H7 (cell line): ENCODE measurements at regions not wholly inside any gene's neighbourhood (a gene's known extent, or its start where the extent isn't known, plus 50 kb on each side); places are given as distances from the start of the nearest gene placed in this dataset.

ENCODE experiments used
- DNase-seq: peaks from one replicate; pipeline ENCODE4 v3.0.0; 2012
- H3K27me3 ChIP-seq: 2 replicates; pipeline ENCODE4 v1.6.0; 2011; ENCODE audit warnings: mild to moderate bottlenecking, low read length; ENCODE audit not compliant: control insufficient read depth, insufficient read depth
- H3K36me3 ChIP-seq: replicated peaks from 2 replicates; pipeline ENCODE4 v1.5.1; 2011; ENCODE audit warnings: low read length; ENCODE audit not compliant: control insufficient read depth, insufficient read depth
- H3K4me3 ChIP-seq: 2 replicates; pipeline ENCODE4 v1.5.1; 2011; ENCODE audit warnings: low read depth, mild to moderate bottlenecking, control low read depth, low read length, moderate library complexity; ENCODE audit not compliant: insufficient read depth

GRCh38 chr3:117411971-117412370, 702.4 kb downstream of the TUSC7 start:
- no peaks in the 10 kb centered on the region for H3K36me3 ChIP-seq
- no peaks in the 10 kb centered on the region for H3K27me3 ChIP-seq
- no peak overlapping the region for H3K4me3 ChIP-seq
- DNase-seq, result no peak

- H3K4me3 ChIP-seq, result no peak overlapping the region
- no peaks in the 10 kb centered on the region for H3K36me3 ChIP-seq
- H3K27me3 ChIP-seq, result no peaks in the 10 kb centered on the region
- no peak for DNase-seq
Observed at GRCh38 chr3:117417411-117417810, 707.8 kb downstream of the TUSC7 start.

GRCh38 chr3:117427081-117427480, 717.5 kb downstream of the TUSC7 start:
- no peaks in the 10 kb centered on the region for H3K36me3 ChIP-seq
- DNase-seq, result no peak
- no peaks in the 10 kb centered on the region for H3K27me3 ChIP-seq
- H3K4me3 ChIP-seq, result no peak overlapping the region

GRCh38 chr3:117433427-117433826, 723.8 kb downstream of the TUSC7 start:
- no peak for DNase-seq

GRCh38 chr3:117434661-117435412, 725.3 kb downstream of the TUSC7 start:
- no peaks in the 10 kb centered on the region for H3K27me3 ChIP-seq
- DNase-seq, result no peak
- H3K36me3 ChIP-seq, result no peaks in the 10 kb centered on the region
- H3K4me3 ChIP-seq, result no peak overlapping the region

More at GRCh38 chr3:117433427-117433826, 723.8 kb downstream of the TUSC7 start:
- H3K4me3 ChIP-seq, result no peak overlapping the region
- H3K36me3 ChIP-seq, result no peaks in the 10 kb centered on the region
- no peaks in the 10 kb centered on the region for H3K27me3 ChIP-seq

- Histone ChIP-seq H3K27me3 (no peaks in the 10 kb centered on the region), H3K4me3 (no peak overlapping the region), H3K36me3 (no peaks in the 10 kb centered on the region)
- no peak for DNase-seq
Observed at GRCh38 chr3:117435506-117435905, 725.9 kb downstream of the TUSC7 start.

GRCh38 chr3:117439812-117440211, 730.2 kb downstream of the TUSC7 start:
- DNase-seq, result peak; percentile 18
- Histone ChIP-seq H3K36me3 (no peaks in the 10 kb centered on the region), H3K27me3 (no peaks in the 10 kb centered on the region), H3K4me3 (no peak overlapping the region)

GRCh38 chr3:117441851-117442250, 732.3 kb downstream of the TUSC7 start:
- no peak for DNase-seq
- Histone ChIP-seq H3K4me3 (no peak overlapping the region), H3K36me3 (no peaks in the 10 kb centered on the region), H3K27me3 (no peaks in the 10 kb centered on the region)

- no peaks in the 10 kb centered on the region for H3K27me3 ChIP-seq
- no peaks in the 10 kb centered on the region for H3K36me3 ChIP-seq
- no peak overlapping the region for H3K4me3 ChIP-seq
- DNase-seq, result no peak
Observed at GRCh38 chr3:117442566-117442965, 733.0 kb downstream of the TUSC7 start.

GRCh38 chr3:117443014-117443413, 733.4 kb downstream of the TUSC7 start:
- DNase-seq, result no peak
- no peaks in the 10 kb centered on the region for H3K27me3 ChIP-seq
- no peaks in the 10 kb centered on the region for H3K36me3 ChIP-seq
- no peak overlapping the region for H3K4me3 ChIP-seq

GRCh38 chr3:117444175-117444574, 734.6 kb downstream of the TUSC7 start:
- H3K4me3 ChIP-seq, result no peak overlapping the region
- no peaks in the 10 kb centered on the region for H3K36me3 ChIP-seq
- H3K27me3 ChIP-seq, result no peaks in the 10 kb centered on the region
- no peak for DNase-seq

GRCh38 chr3:117447419-117447818, 737.8 kb downstream of the TUSC7 start:
- no peak for DNase-seq
- Histone ChIP-seq H3K4me3 (no peak overlapping the region), H3K27me3 (no peaks in the 10 kb centered on the region), H3K36me3 (no peaks in the 10 kb centered on the region)

GRCh38 chr3:117450026-117450425, 740.4 kb downstream of the TUSC7 start:
- no peaks in the 10 kb centered on the region for H3K36me3 ChIP-seq
- no peak for DNase-seq
- no peaks in the 10 kb centered on the region for H3K27me3 ChIP-seq
- H3K4me3 ChIP-seq, result no peak overlapping the region

GRCh38 chr3:117454254-117454653, 744.7 kb downstream of the TUSC7 start:
- Histone ChIP-seq H3K27me3 (no peaks in the 10 kb centered on the region), H3K4me3 (no peak overlapping the region), H3K36me3 (no peaks in the 10 kb centered on the region)
- DNase-seq, result no peak

- Histone ChIP-seq H3K27me3 (no peaks in the 10 kb centered on the region), H3K36me3 (no peaks in the 10 kb centered on the region), H3K4me3 (no peak overlapping the region)
- DNase-seq, result no peak
Observed at GRCh38 chr3:117454908-117455307, 745.3 kb downstream of the TUSC7 start.

- DNase-seq, result no peak
- no peaks in the 10 kb centered on the region for H3K27me3 ChIP-seq
- no peaks in the 10 kb centered on the region for H3K36me3 ChIP-seq
- no peak overlapping the region for H3K4me3 ChIP-seq
Observed at GRCh38 chr3:117455782-117456181, 746.2 kb downstream of the TUSC7 start.
